ENCODE measurements at regions not wholly inside any gene's neighbourhood (a gene's known extent, or its start where the extent isn't known, plus 50 kb on each side); places are given as distances from the start of the nearest gene placed in this dataset.

GRCh38 chr3:159627634-159628033 lies 361.0 kb upstream of the IL12A start:
- H3K27me3 ChIP-seq (ENCODE audit: control insufficient read depth in 3 of 3, insufficient read depth in 3 of 3, low read length in 2 of 3), result no peaks in the 10 kb centered on the region

GRCh38 chr3:159629329-159630084 lies 359.1 kb upstream of the IL12A start:
- no peak for ATAC-seq (ENCODE audit: insufficient read depth, low FRiP score)
- H3K27me3 ChIP-seq (ENCODE audit: control insufficient read depth in 3 of 3, insufficient read depth in 3 of 3, low read length in 2 of 3), result peaks cover 0 to 2% (median 0%) of the 10 kb centered on the region in 3 donors
- no peaks in the 10 kb centered on the region for H3K36me3 ChIP-seq (ENCODE audit: control insufficient read depth in 4 of 4, insufficient read depth in 4 of 4, low read length in 4 of 4)
- WGBS, 2 donors, result 69 to 97% methylated on average over 1 of the region's 1 CpG
- H3K9me3 ChIP-seq (ENCODE audit: control insufficient read depth in 4 of 4, insufficient read depth in 3 of 4, low read length in 3 of 4), result no peaks in the 10 kb centered on the region
- peaks cover 0 to 3% (median 2%) of the 10 kb centered on the region in 5 donors for H3K4me1 ChIP-seq (ENCODE audit: control insufficient read depth in 5 of 5, insufficient read depth in 5 of 5, low read length in 5 of 5)
- H3K9ac ChIP-seq (ENCODE audit: insufficient read depth in 1 of 2, low read length in 2 of 2), result no peak overlapping the region
- DNase-seq, result peak in 1 of 3 donors; percentile 24
- H3K27ac ChIP-seq (ENCODE audit: low read depth in 1 of 2, low read length in 1 of 2), result no peak overlapping the region
- no peak overlapping the region for H3K4me3 ChIP-seq
- TF ChIP-seq CTCF (IDR thresholded peaks at IDR 0.05; ENCODE audit: control extremely low read depth, extremely low read depth), result no peak

More at GRCh38 chr3:159627634-159628033, 361.0 kb upstream of the IL12A start:
- no peak for ATAC-seq (ENCODE audit: insufficient read depth, low FRiP score)
- TF ChIP-seq CTCF (IDR thresholded peaks at IDR 0.05; ENCODE audit: control extremely low read depth, extremely low read depth), result no peak
- peak in 1 of 3 donors; percentile 30 for DNase-seq
- no peaks in the 10 kb centered on the region for H3K9me3 ChIP-seq (ENCODE audit: control insufficient read depth in 4 of 4, insufficient read depth in 3 of 4, low read length in 3 of 4)
- WGBS, 2 donors, result 67 to 76% methylated on average over 4 of the region's 4 CpGs
- no peaks in the 10 kb centered on the region for H3K36me3 ChIP-seq (ENCODE audit: control insufficient read depth in 4 of 4, insufficient read depth in 4 of 4, low read length in 4 of 4)
- no peak overlapping the region for H3K9ac ChIP-seq (ENCODE audit: insufficient read depth in 1 of 2, low read length in 2 of 2)
- no peak overlapping the region for H3K4me3 ChIP-seq
- H3K27ac ChIP-seq (ENCODE audit: low read depth in 1 of 2, low read length in 1 of 2), result no peak overlapping the region
- peaks cover 0 to 3% (median 0%) of the 10 kb centered on the region in 5 donors for H3K4me1 ChIP-seq (ENCODE audit: control insufficient read depth in 5 of 5, insufficient read depth in 5 of 5, low read length in 5 of 5)

GRCh38 chr3:159631226-159631625 lies 357.4 kb upstream of the IL12A start:
- peaks cover 0 to 6% (median 2%) of the 10 kb centered on the region in 5 donors for H3K4me1 ChIP-seq (ENCODE audit: control insufficient read depth in 5 of 5, insufficient read depth in 5 of 5, low read length in 5 of 5)
- no peak for DNase-seq
- no peaks in the 10 kb centered on the region for H3K36me3 ChIP-seq (ENCODE audit: control insufficient read depth in 4 of 4, insufficient read depth in 4 of 4, low read length in 4 of 4)
- no peak overlapping the region for H3K9ac ChIP-seq (ENCODE audit: insufficient read depth in 1 of 2, low read length in 2 of 2)
- no peak for ATAC-seq (ENCODE audit: insufficient read depth, low FRiP score)
- 72 to 92% methylated on average over 1 of the region's 1 CpG for WGBS, 2 donors
- no peak for TF ChIP-seq CTCF (IDR thresholded peaks at IDR 0.05; ENCODE audit: control extremely low read depth, extremely low read depth)
- peaks cover 0 to 2% (median 0%) of the 10 kb centered on the region in 3 donors for H3K27me3 ChIP-seq (ENCODE audit: control insufficient read depth in 3 of 3, insufficient read depth in 3 of 3, low read length in 2 of 3)
- no peaks in the 10 kb centered on the region for H3K9me3 ChIP-seq (ENCODE audit: control insufficient read depth in 4 of 4, insufficient read depth in 3 of 4, low read length in 3 of 4)
- H3K4me3 ChIP-seq, result no peak overlapping the region
- no peak overlapping the region for H3K27ac ChIP-seq (ENCODE audit: low read depth in 1 of 2, low read length in 1 of 2)
